Left lung (tissue), 4 donors: ENCODE measurements at regions not wholly inside any gene's neighbourhood (a gene's known extent, or its start where the extent isn't known, plus 50 kb on each side); places are given as distances from the start of the nearest gene placed in this dataset.

Experiments used
- ATAC-seq: fragments of 200-7000 bp; cut with Tn5 transposase; one replicate; pipeline ENCODE4 v1.9.1; 2020; ENCODE audit warnings: moderate library complexity
- DNase-seq, 4 donors: peaks; one replicate each; pipeline ENCODE4 v3.0.0-alpha.2; 2013 to 2020
- H3K27ac ChIP-seq, 2 donors: fragments of 200-600 bp; sonication (generic) in 1 of 2; one replicate each; pipeline versions ENCODE4 v1.5.0 to v1.8.0; 2020 to 2021
- H3K27me3 ChIP-seq, 2 donors: fragments of 200-600 bp; sonication (generic) in 1 of 2; one replicate each; pipeline versions ENCODE4 v1.5.0 to v1.8.0; 2020 to 2021
- H3K36me3 ChIP-seq, 2 donors: fragments of 200-600 bp; sonication (generic) in 1 of 2; one replicate each; pipeline versions ENCODE4 v1.5.0 to v1.8.0; 2020 to 2021
- H3K4me1 ChIP-seq, 2 donors: fragments of 200-600 bp; one replicate each; pipeline ENCODE4 v1.8.0; 2021
- H3K4me3 ChIP-seq, 2 donors: fragments of 200-600 bp; sonication (generic) in 1 of 2; one replicate each; pipeline versions ENCODE4 v1.5.0 to v1.8.0; 2020 to 2021; ENCODE audit warnings: mild to moderate bottlenecking in 1 of 2
- H3K9me3 ChIP-seq, 2 donors: fragments of 200-600 bp; sonication (generic) in 1 of 2; one replicate each; pipeline versions ENCODE4 v1.5.0 to v1.8.0; 2020 to 2021
- CTCF ChIP-seq, 2 donors: fragments of 200-600 bp; sonication (generic) in 1 of 2; IDR thresholded peaks; one replicate each; pipeline versions ENCODE4 v1.5.0 to v1.8.0; 2021; ENCODE audit warnings: antibody characterized with exemption in 2 of 2
- intact Hi-C, 2 donors: fragments of 100-400 bp; cut with DNase I; formaldehyde crosslinking; loops; one replicate each; pipeline versions ENCODE4 v1.11.2 to v1.14.2; 2022
- donor health status: DM: no; HTN: yes; CAD: no.
- donor health status: DM: no; HTN: no; CAD: no.

GRCh38 chr20:40744818-40745175 lies 55.8 kb upstream of the MAFB start:
- TF ChIP-seq CTCF (IDR thresholded peaks at IDR 0.05), result no peak
- no peak for DNase-seq
- peaks cover 0 to 3% of the 10 kb centered on the region in 2 donors for H3K4me1 ChIP-seq
- intact Hi-C loops, result loop anchor here in 1 of 2 donors (10.0 kb wide), 1 partner anchor 200 kb away; no protein-coding TSS in a partner anchor
- no peak overlapping the region for H3K4me3 ChIP-seq
- no peaks in the 10 kb centered on the region for H3K9me3 ChIP-seq
- no peak overlapping the region for H3K27ac ChIP-seq
- H3K27me3 ChIP-seq, result no peaks in the 10 kb centered on the region
- H3K36me3 ChIP-seq, result no peaks in the 10 kb centered on the region
- ATAC-seq, result no peak

- Histone ChIP-seq H3K27me3 (no peaks in the 10 kb centered on the region), H3K36me3 (no peaks in the 10 kb centered on the region), H3K4me3 (no peak overlapping the region), H3K27ac (no peak overlapping the region), H3K4me1 (peaks cover 0 to 3% of the 10 kb centered on the region in 2 donors), H3K9me3 (no peaks in the 10 kb centered on the region)
- DNase-seq (no peak), ATAC-seq (no peak)
- TF ChIP-seq CTCF (IDR thresholded peaks at IDR 0.05), result no peak
- intact Hi-C loops, result loop anchor here in 1 of 2 donors (10.0 kb wide), 1 partner anchor 199 kb away; no protein-coding TSS in a partner anchor
Measured at GRCh38 chr20:40746251-40746650, 57.2 kb upstream of the MAFB start.

- Histone ChIP-seq H3K4me1 (peaks cover 0 to 5% of the 10 kb centered on the region in 2 donors), H3K4me3 (no peak overlapping the region)
- ATAC-seq, result no peak
Measured at GRCh38 chr20:40748182-40748581, 59.1 kb upstream of the MAFB start.

GRCh38 chr20:40749985-40750506 lies 61.0 kb upstream of the MAFB start:
- H3K9me3 ChIP-seq, result no peaks in the 10 kb centered on the region
- ATAC-seq, result no peak
- peaks cover 3 to 19% of the 10 kb centered on the region in 2 donors for H3K4me1 ChIP-seq
- H3K36me3 ChIP-seq, result no peaks in the 10 kb centered on the region
- H3K27ac ChIP-seq, result no peak overlapping the region
- no peak for TF ChIP-seq CTCF (IDR thresholded peaks at IDR 0.05)
- intact Hi-C loops, result loop anchor here in 1 of 2 donors (10.0 kb wide), 1 partner anchor 195 kb away; no protein-coding TSS in a partner anchor
- no peak for DNase-seq
- H3K27me3 ChIP-seq, result no peaks in the 10 kb centered on the region
- H3K4me3 ChIP-seq, result no peak overlapping the region

More at GRCh38 chr20:40748182-40748581, 59.1 kb upstream of the MAFB start:
- no peaks in the 10 kb centered on the region for H3K9me3 ChIP-seq
- no peaks in the 10 kb centered on the region for H3K27me3 ChIP-seq
- no peaks in the 10 kb centered on the region for H3K36me3 ChIP-seq
- no peak for TF ChIP-seq CTCF (IDR thresholded peaks at IDR 0.05)
- DNase-seq, result no peak
- intact Hi-C loops, result loop anchor here in 1 of 2 donors (10.0 kb wide), 1 partner anchor 197 kb away; no protein-coding TSS in a partner anchor
- H3K27ac ChIP-seq, result no peak overlapping the region

- intact Hi-C loops, result no loop called here
- no peak overlapping the region for H3K27ac ChIP-seq
- H3K4me1 ChIP-seq, result peaks cover 3 to 19% of the 10 kb centered on the region in 2 donors
- H3K9me3 ChIP-seq, result no peaks in the 10 kb centered on the region
- no peaks in the 10 kb centered on the region for H3K36me3 ChIP-seq
- H3K27me3 ChIP-seq, result no peaks in the 10 kb centered on the region
- no peak for ATAC-seq
- TF ChIP-seq CTCF (IDR thresholded peaks at IDR 0.05), result no peak
- H3K4me3 ChIP-seq, result no peak overlapping the region
- DNase-seq, result no peak
Measured at GRCh38 chr20:40750541-40751035, 61.6 kb upstream of the MAFB start.
